GM03348 (cell line): ENCODE measurements at regions not wholly inside any gene's neighbourhood (a gene's known extent, or its start where the extent isn't known, plus 50 kb on each side); places are given as distances from the start of the nearest gene placed in this dataset.

Experiments used
- DNase-seq: peaks from one replicate; pipeline ENCODE4 v3.0.0; 2012; ENCODE audit warnings: low spot score

DNA sequence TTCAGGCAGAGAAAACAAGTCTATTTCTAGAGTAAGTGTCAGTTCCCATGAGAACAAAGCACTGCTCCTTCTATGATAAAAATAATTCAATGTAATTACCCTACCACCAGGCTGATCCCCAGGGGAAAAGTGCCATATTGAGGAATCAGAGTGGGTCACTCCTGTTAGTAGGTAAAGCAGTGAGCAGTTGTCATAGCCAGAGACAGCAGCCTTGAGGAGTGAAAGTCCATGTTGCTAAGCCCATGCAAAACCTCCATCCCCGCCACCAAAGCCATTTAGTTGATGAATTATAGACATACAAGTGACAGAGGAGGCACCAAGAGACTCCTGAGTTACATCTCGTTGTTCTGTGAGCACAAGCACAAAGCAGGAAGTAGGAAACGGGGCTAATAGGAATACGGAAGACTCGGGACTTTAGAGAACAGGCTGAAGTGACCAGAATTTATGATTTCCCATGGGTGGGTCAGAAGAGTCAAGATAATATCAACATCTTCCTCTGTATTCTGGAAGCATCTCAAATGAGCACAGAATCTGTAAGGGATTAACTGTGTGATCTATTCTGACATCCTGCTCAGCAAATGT, 197.9 kb downstream of the MAFB start:
- no peak for DNase-seq

- peak; percentile 56 for DNase-seq
Measured at GRCh38 chr20:40489886-40490285, 199.2 kb downstream of the MAFB start.

DNA sequence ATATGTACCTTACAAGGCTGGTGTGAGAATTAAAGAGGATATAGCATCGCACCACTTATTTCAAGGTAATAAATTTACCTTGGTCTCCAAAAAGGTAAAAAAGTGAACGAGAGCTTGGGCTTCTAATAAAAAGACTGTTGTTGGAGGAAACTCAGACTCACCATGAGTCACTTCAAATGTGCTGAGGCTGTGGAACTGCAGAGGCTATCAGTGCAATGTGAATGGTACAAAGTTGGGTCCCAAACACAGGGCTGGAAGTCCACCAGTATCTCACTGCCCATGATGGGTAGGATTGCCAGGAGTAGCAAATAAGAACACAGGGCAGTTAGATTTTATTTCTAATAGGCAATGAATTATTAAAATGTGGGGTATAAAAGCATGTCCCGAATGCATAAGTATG, 200.6 kb downstream of the MAFB start:
- DNase-seq: no peak

GRCh38 chr20:40486297-40486696, 202.7 kb downstream of the MAFB start:
- DNase-seq: no peak

GRCh38 chr20:40481743-40482458, 207.1 kb downstream of the MAFB start:
- DNase-seq: no peak

DNA sequence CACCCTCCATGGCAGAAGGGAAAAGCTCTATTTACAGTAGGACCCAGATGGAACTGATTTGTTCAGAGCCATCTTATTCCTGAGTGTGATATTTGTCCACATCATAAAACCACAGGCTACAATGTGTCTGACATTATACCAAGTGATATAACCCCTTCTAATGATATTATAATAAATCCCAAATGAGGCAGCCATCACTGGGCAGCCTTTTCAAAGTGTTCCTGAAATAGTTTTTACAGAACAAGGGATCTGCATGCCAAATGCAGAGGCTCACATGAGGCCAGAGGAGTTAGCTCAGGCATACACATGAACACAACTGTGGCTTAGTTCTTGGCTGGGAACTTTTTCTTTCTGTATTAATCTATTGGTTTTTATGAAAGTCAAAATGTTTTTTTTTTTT, 207.7 kb downstream of the MAFB start:
- no peak for DNase-seq

DNA sequence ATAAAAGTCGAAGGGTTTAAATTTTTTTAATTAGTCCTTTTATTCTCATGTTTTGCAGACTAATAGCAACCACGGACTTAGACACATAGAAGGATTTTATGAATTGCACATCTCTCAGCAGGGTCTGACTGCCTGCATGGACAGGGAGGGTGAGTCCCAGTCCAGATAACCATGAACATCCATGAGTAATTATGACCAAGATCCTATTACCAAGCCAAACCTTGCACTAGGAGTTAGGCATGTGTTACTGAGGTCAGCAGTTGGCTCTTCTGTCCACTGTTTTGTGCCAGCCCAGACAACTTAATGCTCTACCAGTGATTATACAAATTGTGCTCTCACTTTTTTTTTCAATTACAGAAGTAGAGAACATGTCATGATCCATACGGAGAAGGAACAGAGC, 211.2 kb downstream of the MAFB start:
- DNase-seq: peak; percentile 20

DNA sequence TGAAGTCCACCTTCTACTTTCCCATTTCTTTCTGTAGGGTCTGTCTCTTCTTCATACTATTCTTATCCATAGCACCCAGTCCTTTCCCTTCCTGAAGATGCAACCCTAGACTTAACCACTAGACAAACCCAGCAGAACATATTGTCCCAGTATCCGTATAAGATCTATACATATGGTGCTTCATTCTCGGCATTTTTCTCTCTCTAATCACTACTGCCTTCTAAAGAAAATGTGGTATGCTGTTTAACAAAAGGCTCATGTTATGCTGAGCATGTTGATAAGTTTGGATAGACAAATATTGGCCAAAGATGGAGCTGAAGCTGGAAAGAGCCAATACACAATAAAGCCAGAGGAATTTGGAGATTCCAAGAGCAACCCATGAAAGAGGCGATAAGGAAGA, 212.6 kb downstream of the MAFB start:
- no peak for DNase-seq

DNA sequence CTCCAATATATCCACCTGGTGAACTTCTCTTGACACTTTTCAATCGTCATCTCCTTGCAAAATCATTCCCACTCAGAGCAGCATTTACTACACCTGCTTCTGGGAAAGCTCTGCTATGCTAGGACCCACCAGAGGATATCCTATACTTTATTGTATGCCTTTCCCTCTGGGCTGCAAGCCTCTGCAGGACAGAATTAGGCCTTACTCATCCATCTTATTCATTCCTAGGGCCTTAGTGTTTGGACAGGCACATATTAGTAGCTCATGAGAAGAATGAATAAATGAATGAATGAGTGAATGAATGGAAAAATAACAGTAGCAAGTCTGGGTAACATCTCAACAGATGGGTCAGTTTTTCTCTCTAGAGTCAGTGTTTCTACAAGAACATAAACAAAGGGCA, 216.1 kb downstream of the MAFB start:
- DNase-seq: no peak

GRCh38 chr20:40471261-40471629, 217.8 kb downstream of the MAFB start:
- no peak for DNase-seq

- DNase-seq: no peak
Measured at GRCh38 chr20:40470445-40471260, 218.4 kb downstream of the MAFB start.

- no peak for DNase-seq
Measured at GRCh38 chr20:40468759-40469158, 220.3 kb downstream of the MAFB start.

GRCh38 chr20:40467703-40468411, 221.2 kb downstream of the MAFB start:
- no peak for DNase-seq

DNA sequence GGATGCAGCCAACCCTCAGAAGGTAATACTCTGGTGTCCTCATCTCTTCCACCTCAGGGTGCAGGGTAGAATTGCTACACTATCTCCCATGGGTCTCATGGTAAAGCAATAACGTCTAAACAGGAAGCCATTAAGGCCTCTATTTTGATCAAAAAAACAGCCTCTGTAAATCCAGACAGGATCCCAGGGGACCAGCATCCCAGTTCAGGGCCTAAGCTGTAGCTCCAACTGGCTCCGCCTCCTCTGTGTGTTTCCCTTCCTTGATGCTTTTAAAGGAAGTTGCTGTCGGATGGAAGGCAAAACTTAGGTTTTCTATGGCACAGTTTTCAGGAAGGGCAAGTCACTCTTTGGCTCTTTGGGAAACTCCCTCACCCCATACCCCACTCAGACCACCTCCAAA, 222.0 kb downstream of the MAFB start:
- no peak for DNase-seq

DNA sequence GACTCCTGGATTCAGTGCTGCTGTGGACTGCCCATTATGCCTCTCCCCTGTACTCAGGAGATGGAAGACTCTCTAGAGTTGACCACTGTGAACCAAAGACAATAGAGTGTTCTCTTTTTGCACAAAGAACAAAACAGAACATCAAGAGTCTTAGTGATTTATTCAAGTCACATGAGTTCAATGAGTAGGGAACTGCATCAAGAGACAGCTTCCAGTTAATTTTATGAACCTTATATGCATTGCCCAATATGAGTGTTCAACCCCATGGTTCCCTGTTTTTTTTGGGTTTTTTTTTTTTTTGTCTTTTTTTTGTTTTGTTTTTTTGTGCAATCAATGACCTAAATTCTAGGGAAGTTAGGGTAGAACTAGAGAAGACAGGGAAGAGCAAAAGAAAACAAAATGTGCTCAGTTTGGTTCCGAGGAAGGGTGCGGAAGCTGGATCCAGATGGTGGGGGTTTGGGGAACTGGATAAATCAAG, 224.3 kb downstream of the MAFB start:
- no peak for DNase-seq

DNA sequence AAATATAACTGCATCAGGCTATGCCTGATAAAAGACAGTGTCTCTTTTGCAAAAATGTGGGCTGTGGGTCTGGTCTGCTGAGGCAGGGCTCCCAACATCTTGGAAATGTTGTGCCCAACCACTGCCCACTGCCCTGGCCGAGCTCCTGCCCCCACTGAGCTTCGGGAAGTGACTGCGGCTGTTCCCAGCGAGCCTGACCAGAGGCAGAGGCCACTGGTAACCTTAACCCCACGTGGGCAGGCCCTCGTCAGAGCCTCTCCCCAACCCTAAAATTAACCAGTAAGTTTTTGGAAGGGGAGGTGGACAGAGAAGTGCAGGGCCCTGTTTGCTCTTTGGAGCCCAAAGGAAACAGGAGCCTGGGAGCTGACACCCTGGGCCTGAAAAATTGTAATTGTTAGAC, 225.9 kb downstream of the MAFB start:
- no peak for DNase-seq

GRCh38 chr20:40462566-40462965, 226.5 kb downstream of the MAFB start:
- DNase-seq: no peak

GRCh38 chr20:40459299-40459698, 229.7 kb downstream of the MAFB start:
- no peak for DNase-seq

- no peak for DNase-seq
Measured at GRCh38 chr20:40457404-40457803, 231.6 kb downstream of the MAFB start.

DNA sequence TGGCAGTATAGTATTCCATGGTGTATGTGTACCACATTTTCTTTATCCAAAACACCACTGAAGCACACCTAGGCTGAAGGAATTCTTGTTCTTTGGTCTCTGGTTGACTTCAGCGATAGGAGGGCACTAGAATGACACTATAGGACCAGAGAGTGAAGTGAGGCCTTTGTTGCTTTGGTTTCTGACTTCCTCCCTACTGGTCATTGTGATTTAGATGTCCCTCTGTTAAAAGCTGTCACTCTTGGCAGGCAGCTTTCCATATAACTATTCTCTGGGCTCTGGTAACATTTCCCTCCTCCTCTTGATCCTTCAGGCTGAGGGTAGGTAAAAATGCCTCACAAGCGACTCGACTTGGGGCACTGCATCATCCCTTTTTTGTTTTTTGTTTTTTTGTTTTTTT, 236.3 kb downstream of the MAFB start:
- no peak for DNase-seq

DNA sequence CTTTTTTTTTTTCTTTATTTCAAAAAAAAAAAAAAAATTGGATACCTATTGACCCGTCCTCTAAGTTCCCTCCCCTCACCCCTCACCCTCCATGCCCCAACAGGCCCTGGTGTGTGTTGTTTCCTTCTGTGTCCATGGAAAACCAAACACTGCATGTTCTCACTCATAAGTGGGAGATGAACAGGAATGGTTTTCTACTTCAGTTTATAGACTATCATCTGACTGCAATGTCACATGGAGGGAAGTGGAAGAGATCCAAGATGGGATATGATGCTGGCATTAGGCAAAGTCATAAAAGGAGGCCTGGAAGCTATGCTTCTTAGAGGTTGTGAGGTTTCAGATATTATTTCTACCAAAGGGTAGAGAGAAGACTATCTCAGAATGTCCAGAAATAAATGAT, 237.5 kb downstream of the MAFB start:
- no peak for DNase-seq

DNA sequence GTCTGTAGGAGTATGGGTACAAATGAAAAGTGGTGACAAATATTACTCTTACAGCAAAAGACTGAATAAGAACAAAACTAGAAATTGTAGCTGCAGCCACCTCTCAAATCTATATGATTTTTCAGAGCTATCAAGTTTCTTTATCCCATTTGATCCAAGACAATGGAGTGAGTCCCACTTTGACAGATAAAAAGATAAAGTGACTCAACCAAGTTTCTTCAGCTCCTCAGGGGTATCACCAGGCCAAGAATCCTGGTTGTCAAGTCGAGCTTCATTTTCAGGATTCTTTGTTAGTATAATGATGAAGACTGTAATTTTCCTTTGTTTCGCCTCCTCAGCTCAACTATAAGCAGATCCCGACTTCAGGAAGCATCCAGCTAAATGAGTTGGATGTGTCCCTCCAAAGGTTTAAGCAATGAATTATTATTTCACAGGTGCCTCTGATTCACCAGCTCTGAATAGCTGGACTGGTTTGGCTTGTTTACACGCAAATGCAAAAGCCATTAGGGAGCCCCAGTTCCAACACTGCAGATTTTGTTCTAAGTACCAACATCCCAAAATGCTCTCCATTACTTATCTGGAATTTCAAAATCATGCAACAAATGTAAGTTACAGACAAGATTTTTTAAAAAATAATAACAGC, 238.9 kb downstream of the MAFB start:
- no peak for DNase-seq
